Prostate gland (tissue), 2 donors: ENCODE measurements at regions not wholly inside any gene's neighbourhood (a gene's known extent, or its start where the extent isn't known, plus 50 kb on each side); places are given as distances from the start of the nearest gene placed in this dataset.

Source experiments
- POLR2A ChIP-seq: fragments of 450-650 bp; IDR thresholded peaks from one replicate; pipeline ENCODE4 v1.6.1; 2016; ENCODE audit warnings: antibody characterized with exemption, mild to moderate bottlenecking
- TF ChIP-seq, protein P1 (sequence below), 4 experiments: fragments of 200-600 bp in 2 of 4; fragments of 450-650 bp in 2 of 4; sonication (generic) in 2 of 4; IDR thresholded peaks; 1 replicate in 3 of 4; 2 replicates in 1 of 4; pipeline ENCODE4 v1.5.1; 2016 to 2019; ENCODE audit warnings: antibody characterized with exemption in 4 of 4, mild to moderate bottlenecking in 2 of 4, moderate library complexity in 2 of 4

DNA sequence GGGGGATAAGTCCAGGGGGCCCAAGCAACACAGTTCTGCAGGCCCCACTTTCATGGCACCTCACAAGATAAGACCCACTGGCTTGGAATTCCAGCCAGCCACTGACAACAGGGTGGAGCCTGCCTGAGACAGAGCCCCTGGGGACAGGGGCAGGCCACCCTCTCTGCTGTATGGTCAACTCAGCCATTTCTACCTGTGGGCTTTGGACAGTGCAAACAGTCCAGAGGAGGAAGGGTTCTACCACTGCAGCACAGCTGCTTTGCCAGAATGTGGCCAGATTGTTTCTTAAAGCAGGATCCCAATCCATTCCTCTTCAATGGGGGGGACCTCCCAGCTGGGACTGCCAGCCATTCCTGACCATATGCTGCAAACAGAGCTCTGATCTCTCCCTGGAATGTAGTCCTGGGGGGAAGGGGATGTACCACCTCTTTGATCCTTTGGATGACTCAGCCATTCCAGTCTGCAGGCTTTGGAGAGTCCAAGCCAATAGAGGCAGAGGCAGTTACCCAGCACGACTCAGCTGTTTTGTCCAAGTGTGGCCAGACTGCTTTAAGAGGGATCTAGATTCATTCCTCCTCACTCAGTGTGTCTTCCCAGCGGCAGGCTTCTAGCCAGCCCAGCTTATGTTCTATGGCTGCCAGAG lies 842.2 kb downstream of the EPHA7 start:
- TF ChIP-seq, protein P1, sequence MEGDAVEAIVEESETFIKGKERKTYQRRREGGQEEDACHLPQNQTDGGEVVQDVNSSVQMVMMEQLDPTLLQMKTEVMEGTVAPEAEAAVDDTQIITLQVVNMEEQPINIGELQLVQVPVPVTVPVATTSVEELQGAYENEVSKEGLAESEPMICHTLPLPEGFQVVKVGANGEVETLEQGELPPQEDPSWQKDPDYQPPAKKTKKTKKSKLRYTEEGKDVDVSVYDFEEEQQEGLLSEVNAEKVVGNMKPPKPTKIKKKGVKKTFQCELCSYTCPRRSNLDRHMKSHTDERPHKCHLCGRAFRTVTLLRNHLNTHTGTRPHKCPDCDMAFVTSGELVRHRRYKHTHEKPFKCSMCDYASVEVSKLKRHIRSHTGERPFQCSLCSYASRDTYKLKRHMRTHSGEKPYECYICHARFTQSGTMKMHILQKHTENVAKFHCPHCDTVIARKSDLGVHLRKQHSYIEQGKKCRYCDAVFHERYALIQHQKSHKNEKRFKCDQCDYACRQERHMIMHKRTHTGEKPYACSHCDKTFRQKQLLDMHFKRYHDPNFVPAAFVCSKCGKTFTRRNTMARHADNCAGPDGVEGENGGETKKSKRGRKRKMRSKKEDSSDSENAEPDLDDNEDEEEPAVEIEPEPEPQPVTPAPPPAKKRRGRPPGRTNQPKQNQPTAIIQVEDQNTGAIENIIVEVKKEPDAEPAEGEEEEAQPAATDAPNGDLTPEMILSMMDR (IDR thresholded peaks at IDR 0.05) = no peak
- TF ChIP-seq POLR2A = no peak
